Ureter (tissue), 1 donor: ENCODE measurements at regions not wholly inside any gene's neighbourhood (a gene's known extent, or its start where the extent isn't known, plus 50 kb on each side); places are given as distances from the start of the nearest gene placed in this dataset.
"Not testable (repeated sequence)": the region's sequence is repeated elsewhere in the genome, so short reads cannot be mapped to it uniquely, and the experiment has no call there.

Experiments
- DNase-seq: peaks from one replicate; pipeline ENCODE4 v3.0.0-alpha.2; 2020; ENCODE audit warnings: low spot score
- donor health status: DM: yes; HTN: yes; CAD: no.

GRCh38 chr18:4544142-4544541 is 89.0 kb upstream of the DLGAP1 start:
- no peak for DNase-seq

DNA sequence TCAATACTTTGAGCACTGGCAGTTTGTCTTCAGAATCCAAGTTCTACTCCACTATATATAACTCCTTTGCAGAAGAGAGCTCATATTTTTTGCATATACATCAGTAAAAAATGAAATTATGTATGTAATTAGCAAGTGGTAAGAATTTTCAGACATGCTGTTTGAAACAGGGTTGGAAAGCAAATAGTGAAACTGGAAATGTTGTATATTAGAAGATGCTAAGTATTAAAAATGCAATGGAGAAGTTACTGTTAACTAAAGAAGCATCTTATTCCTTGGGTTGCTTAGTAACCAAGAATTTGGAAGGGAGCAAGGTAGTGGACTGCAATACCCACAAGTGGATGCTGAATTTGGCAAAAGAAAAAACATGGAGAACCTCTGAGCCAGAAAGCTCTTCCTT is 88.6 kb upstream of the DLGAP1 start:
- no peak for DNase-seq

- no peak for DNase-seq
Observed at GRCh38 chr18:4541588-4541987, 86.5 kb upstream of the DLGAP1 start.

- DNase-seq, result no peak
Observed at GRCh38 chr18:4536447-4536846, 81.3 kb upstream of the DLGAP1 start.

DNA sequence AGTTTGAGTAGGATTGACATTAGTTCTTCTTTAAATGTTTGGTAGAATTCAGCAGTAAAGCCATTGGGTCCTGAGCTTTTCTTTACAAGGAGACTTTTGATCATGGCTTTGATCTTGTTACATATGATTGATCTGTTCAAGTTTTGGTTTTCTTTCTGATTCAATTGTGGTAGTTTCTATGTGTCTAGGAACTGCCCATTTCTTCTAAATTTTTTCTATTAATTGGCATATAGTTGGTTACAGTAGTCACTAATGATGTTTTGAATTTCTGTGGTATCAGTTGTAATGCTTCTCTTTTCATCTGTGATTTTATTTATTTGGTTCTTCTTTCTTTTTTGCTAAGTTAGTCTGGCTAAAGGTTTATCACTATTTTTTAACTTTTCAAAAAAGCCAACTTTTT is 73.3 kb upstream of the DLGAP1 start:
- no peak for DNase-seq

DNA sequence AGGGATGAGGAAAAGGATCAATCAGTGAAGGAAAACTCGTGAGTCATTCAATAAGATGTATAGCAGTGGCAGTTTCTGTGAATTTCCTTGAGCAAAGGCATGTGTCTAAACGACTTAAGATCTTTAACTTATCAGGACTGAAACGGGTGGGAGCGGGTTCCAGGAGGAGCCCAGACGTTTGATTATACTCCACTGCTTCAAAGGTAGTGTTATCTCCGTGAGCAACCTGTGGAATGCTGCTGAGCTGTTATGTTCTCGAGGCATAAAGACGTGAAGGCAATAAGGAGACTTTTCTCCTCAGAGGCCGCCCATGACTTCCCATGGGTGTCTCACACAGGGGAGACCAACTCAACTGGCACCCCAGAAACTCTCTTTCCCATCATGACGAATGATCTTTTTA is 72.7 kb upstream of the DLGAP1 start:
- not testable (repeated sequence) for DNase-seq

- DNase-seq, result no peak
Observed at GRCh38 chr18:4524096-4524495, 69.0 kb upstream of the DLGAP1 start.

GRCh38 chr18:4511166-4511565 is 56.1 kb upstream of the DLGAP1 start:
- DNase-seq, result no peak

DNA sequence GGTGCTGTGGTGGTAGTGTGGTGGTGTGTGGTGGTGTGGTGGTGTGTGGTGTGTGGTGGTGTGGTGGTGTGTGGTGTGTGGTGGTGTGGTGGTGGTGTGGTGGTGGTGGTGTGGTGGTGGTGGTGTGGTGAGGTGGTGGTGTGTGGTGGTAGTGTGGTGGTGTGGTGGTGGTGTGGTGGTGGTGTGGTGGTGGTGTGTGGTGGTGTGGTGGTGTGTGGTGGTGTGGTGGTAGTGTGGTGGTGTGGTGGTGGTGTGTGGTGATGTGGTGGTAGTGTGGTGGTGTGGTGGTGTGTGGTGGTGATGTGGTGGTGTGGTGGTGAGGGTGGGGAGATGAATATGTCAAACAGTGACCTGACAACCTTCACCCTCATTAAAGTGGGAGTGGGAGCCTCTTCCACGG is 55.6 kb upstream of the DLGAP1 start:
- no peak for DNase-seq

- DNase-seq, result no peak
Observed at GRCh38 chr18:4510160-4510559, 55.1 kb upstream of the DLGAP1 start.
